DND-41 (cell line): ENCODE measurements at regions not wholly inside any gene's neighbourhood (a gene's known extent, or its start where the extent isn't known, plus 50 kb on each side); places are given as distances from the start of the nearest gene placed in this dataset.

Experiments used
- ATAC-seq: fragments of 200-7000 bp; cut with Tn5 transposase; 3 replicates; pipeline ENCODE4 v1.9.1; 2021; ENCODE audit warnings: low read depth; ENCODE audit not compliant: insufficient read depth
- DNase-seq: peaks from one replicate; pipeline ENCODE4 v3.0.0-alpha.2; 2020
- H2AFZ ChIP-seq: 2 replicates; pipeline ENCODE4 v1.6.0; 2012; ENCODE audit warnings: low read depth, low read length
- H3K27ac ChIP-seq: 2 replicates; pipeline ENCODE4 v1.5.1; 2012; ENCODE audit warnings: low read length, inconsistent platforms
- H3K27me3 ChIP-seq: fragments of 200-600 bp; sonication (generic); 2 replicates; pipeline ENCODE4 v1.6.0; 2012; ENCODE audit warnings: low read length, mild to moderate bottlenecking, inconsistent platforms; ENCODE audit not compliant: insufficient read depth, poor library complexity
- H3K36me3 ChIP-seq: 2 replicates; pipeline ENCODE4 v1.5.1; 2012; ENCODE audit warnings: low read length, inconsistent platforms; ENCODE audit not compliant: insufficient read depth
- H3K4me1 ChIP-seq: 2 replicates; pipeline ENCODE4 v1.5.1; 2012; ENCODE audit warnings: mild to moderate bottlenecking, low read length; ENCODE audit not compliant: insufficient read depth
- H3K4me2 ChIP-seq: 2 replicates; pipeline ENCODE4 v1.6.0; 2012; ENCODE audit warnings: mild to moderate bottlenecking, moderate library complexity, low read length, inconsistent platforms; ENCODE audit not compliant: insufficient read depth
- H3K4me3 ChIP-seq, 2 experiments: fragments of 200-600 bp in 1 of 2; shearing (Covaris generic) in 1 of 2; 2 replicates each; pipeline ENCODE4 v1.5.1; 2012 to 2016; ENCODE audit warnings: inconsistent platforms in 2 of 2, low read length in 2 of 2, mild to moderate bottlenecking in 2 of 2, low read depth in 1 of 2, moderate library complexity in 1 of 2
- H3K79me2 ChIP-seq: 2 replicates; pipeline ENCODE4 v1.6.0; 2012; ENCODE audit warnings: low read length, inconsistent platforms; ENCODE audit not compliant: insufficient read depth
- H3K9ac ChIP-seq: 2 replicates; pipeline ENCODE4 v1.6.0; 2012; ENCODE audit warnings: low read depth, mild to moderate bottlenecking, inconsistent platforms, low read length, moderate library complexity
- H3K9me3 ChIP-seq: 2 replicates; pipeline ENCODE4 v1.5.1; 2012; ENCODE audit warnings: low read length, moderate library complexity, mild to moderate bottlenecking, inconsistent platforms; ENCODE audit not compliant: insufficient read depth, severe bottlenecking
- H4K20me1 ChIP-seq: 2 replicates; pipeline ENCODE4 v1.6.0; 2012; ENCODE audit warnings: low read length; ENCODE audit not compliant: insufficient read depth
- EZH2 ChIP-seq: IDR thresholded peaks from 3 replicates; pipeline ENCODE4 v1.6.1; 2012; ENCODE audit warnings: borderline replicate concordance, low read depth, mild to moderate bottlenecking, moderate library complexity, low read length, inconsistent platforms; ENCODE audit not compliant: severe bottlenecking
- TF ChIP-seq, protein P1 (sequence below): IDR thresholded peaks from 2 replicates; pipeline ENCODE4 v1.5.1; 2012; ENCODE audit warnings: borderline replicate concordance, low read length, moderate library complexity, mild to moderate bottlenecking; ENCODE audit not compliant: poor library complexity, severe bottlenecking; ENCODE audit errors: extremely low read depth

DNA sequence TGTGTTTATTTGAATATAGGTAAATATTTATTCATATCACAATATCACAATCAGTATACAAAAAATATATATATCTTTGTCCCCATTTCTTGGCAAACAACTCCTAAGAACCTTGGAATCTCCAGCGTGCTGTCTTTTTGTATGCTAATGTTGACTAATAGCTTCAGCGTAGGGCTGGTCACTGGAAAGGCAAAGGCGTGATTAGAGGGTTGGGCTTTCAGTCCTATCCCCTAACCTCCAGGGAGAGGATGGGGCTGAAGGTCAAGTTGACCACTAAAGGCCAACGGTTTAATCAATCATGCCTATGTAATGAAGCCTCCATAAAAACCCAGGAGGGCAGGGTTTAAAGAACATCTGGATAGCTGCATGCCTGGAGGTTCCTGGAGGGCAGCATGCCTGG, 79.6 kb upstream of the BNC2 start:
- no peak for DNase-seq
- H3K36me3 ChIP-seq = no peaks in the 10 kb centered on the region
- no peak for TF ChIP-seq EZH2
- TF ChIP-seq, protein P1, sequence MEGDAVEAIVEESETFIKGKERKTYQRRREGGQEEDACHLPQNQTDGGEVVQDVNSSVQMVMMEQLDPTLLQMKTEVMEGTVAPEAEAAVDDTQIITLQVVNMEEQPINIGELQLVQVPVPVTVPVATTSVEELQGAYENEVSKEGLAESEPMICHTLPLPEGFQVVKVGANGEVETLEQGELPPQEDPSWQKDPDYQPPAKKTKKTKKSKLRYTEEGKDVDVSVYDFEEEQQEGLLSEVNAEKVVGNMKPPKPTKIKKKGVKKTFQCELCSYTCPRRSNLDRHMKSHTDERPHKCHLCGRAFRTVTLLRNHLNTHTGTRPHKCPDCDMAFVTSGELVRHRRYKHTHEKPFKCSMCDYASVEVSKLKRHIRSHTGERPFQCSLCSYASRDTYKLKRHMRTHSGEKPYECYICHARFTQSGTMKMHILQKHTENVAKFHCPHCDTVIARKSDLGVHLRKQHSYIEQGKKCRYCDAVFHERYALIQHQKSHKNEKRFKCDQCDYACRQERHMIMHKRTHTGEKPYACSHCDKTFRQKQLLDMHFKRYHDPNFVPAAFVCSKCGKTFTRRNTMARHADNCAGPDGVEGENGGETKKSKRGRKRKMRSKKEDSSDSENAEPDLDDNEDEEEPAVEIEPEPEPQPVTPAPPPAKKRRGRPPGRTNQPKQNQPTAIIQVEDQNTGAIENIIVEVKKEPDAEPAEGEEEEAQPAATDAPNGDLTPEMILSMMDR = no peak
- no peak for ATAC-seq
- H3K4me1 ChIP-seq = no peaks in the 10 kb centered on the region
- no peak overlapping the region for H3K4me2 ChIP-seq
- no peaks in the 10 kb centered on the region for H3K9me3 ChIP-seq
- no peaks in the 10 kb centered on the region for H3K27me3 ChIP-seq
- no peaks in the 10 kb centered on the region for H4K20me1 ChIP-seq
- no peaks in the 10 kb centered on the region for H3K79me2 ChIP-seq
- H3K9ac ChIP-seq = no peak overlapping the region
- H2AFZ ChIP-seq = no peak overlapping the region
- no peak overlapping the region for H3K4me3 ChIP-seq
- H3K27ac ChIP-seq = no peak overlapping the region

DNA sequence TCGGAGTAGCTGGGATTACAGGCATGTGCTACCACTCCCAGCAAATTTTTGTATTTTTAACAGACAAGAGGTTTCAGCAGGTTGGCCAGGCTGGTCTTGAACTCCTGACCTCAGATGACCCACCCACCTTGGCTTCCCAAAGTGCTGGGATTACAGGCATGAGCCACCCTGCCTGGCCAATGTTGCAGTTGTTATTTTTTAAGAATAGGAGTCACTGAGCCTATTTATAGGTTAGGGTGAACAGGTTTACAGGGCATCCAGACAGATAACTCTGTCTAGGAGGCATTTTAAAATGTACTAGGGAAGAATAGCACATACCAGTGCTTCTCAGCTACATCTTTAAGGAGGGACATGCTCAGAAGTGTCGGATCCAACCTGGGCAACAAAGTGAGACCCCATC, 60.1 kb upstream of the BNC2 start:
- H3K4me3 ChIP-seq = no peak overlapping the region
- H3K27me3 ChIP-seq = no peaks in the 10 kb centered on the region
- H3K36me3 ChIP-seq = no peaks in the 10 kb centered on the region
- no peaks in the 10 kb centered on the region for H3K9me3 ChIP-seq
- TF ChIP-seq EZH2 = no peak
- TF ChIP-seq, protein P1 = no peak
- ATAC-seq = no peak
- H3K27ac ChIP-seq = no peak overlapping the region
- H3K79me2 ChIP-seq = no peaks in the 10 kb centered on the region
- no peaks in the 10 kb centered on the region for H3K4me1 ChIP-seq
- H4K20me1 ChIP-seq = no peaks in the 10 kb centered on the region
- H3K4me2 ChIP-seq = no peak overlapping the region
- no peak overlapping the region for H3K9ac ChIP-seq
- no peak for DNase-seq
- no peak overlapping the region for H2AFZ ChIP-seq

DNA sequence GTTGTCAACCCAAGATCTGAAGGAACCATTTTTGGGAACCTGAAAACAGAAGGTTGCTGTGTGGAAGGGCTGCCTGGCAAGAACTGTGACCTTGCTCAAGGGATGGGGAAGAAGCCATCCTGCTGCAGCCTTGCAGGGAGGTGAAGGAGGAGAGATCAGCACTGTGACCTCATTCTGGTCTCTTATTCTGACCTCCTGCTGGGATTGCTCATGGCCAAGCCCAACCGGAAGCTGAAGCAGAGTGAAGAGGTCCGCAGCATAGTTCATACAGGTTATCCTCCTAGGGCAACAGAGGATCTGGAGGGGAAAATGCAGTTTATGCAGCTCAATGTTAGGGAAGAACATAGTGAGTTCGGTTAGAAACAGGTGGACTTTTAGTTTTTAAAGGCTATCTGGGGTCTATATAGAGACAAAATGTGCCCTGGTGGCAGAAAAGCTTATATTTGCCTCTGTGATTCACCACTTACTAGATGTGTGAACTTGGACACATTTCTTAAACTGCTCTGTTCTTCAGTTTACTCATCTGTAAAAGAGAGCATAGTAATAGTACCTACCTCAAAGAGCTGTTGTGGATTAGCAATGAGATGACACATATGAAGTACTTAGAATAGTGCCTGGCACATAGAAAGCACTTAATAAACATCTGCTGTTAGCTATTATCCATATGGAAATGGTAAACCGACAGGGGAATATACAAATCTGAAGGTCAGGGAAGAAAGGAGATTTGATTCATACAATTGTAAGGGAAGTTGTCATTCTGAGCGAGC, 57.9 kb upstream of the BNC2 start:
- Histone ChIP-seq H3K27me3 (no peaks in the 10 kb centered on the region), H3K36me3 (no peaks in the 10 kb centered on the region), H3K9ac (no peak overlapping the region), H4K20me1 (no peaks in the 10 kb centered on the region), H3K4me1 (no peaks in the 10 kb centered on the region), H3K79me2 (no peaks in the 10 kb centered on the region), H3K9me3 (no peaks in the 10 kb centered on the region), H2AFZ (no peak overlapping the region), H3K4me2 (no peak overlapping the region), H3K27ac (no peak overlapping the region), H3K4me3 (no peak overlapping the region)
- ATAC-seq = no peak
- TF ChIP-seq EZH2 = no peak
- TF ChIP-seq, protein P1 = no peak
- DNase-seq = no peak
